Astrocyte (in vitro differentiated cells and primary cell): ENCODE measurements at regions not wholly inside any gene's neighbourhood (a gene's known extent, or its start where the extent isn't known, plus 50 kb on each side); places are given as distances from the start of the nearest gene placed in this dataset.

Experiments
- DNase-seq: peaks from one replicate; pipeline ENCODE4 v3.0.0-alpha.2; 2010; ENCODE audit warnings: low read depth
- FAIRE-seq: peaks from 2 replicates; lab custom pipeline; 2011; peaks lifted over from hg19 to GRCh38; lab: Jason Lieb, UNC
- H2AFZ ChIP-seq: 2 replicates; pipeline ENCODE4 v1.6.0; 2012; ENCODE audit warnings: low read depth, low read length, inconsistent platforms
- H3K27ac ChIP-seq: 2 replicates; pipeline ENCODE4 v1.5.1; 2011; ENCODE audit warnings: low read depth, low read length, inconsistent platforms
- H3K27me3 ChIP-seq: 2 replicates; pipeline ENCODE4 v1.6.0; 2011; ENCODE audit warnings: low read length, inconsistent platforms; ENCODE audit not compliant: insufficient read depth
- H3K36me3 ChIP-seq: 2 replicates; pipeline ENCODE4 v1.5.1; 2011; ENCODE audit warnings: low read length, inconsistent platforms; ENCODE audit not compliant: insufficient read depth
- H3K4me1 ChIP-seq: 2 replicates; pipeline ENCODE4 v1.5.1; 2011; ENCODE audit warnings: low read length, inconsistent platforms; ENCODE audit not compliant: insufficient read depth
- H3K4me2 ChIP-seq: 2 replicates; pipeline ENCODE4 v1.6.0; 2012; ENCODE audit warnings: low read length, inconsistent platforms
- H3K4me3 ChIP-seq: 2 replicates; pipeline ENCODE4 v1.5.1; 2011; ENCODE audit warnings: low read depth, mild to moderate bottlenecking, low read length, inconsistent platforms; ENCODE audit not compliant: insufficient read depth
- H3K79me2 ChIP-seq: 2 replicates; pipeline ENCODE4 v1.6.0; 2012; ENCODE audit warnings: mild to moderate bottlenecking, low read length, inconsistent platforms; ENCODE audit not compliant: insufficient read depth
- H3K9ac ChIP-seq: 2 replicates; pipeline ENCODE4 v1.6.0; 2012; ENCODE audit warnings: mild to moderate bottlenecking, low read length, inconsistent platforms
- H3K9me3 ChIP-seq: 2 replicates; pipeline ENCODE4 v1.5.1; 2012; ENCODE audit warnings: low read depth, mild to moderate bottlenecking, low read length, inconsistent platforms; ENCODE audit not compliant: insufficient read depth
- H4K20me1 ChIP-seq: 2 replicates; pipeline ENCODE4 v1.6.0; 2012; ENCODE audit warnings: low read length, inconsistent platforms; ENCODE audit not compliant: insufficient read depth
- H3K27ac Mint-ChIP-seq: one replicate; pipeline ENCODE4 v1.8.0; 2021; ENCODE audit warnings: mild to moderate bottlenecking, mixed read lengths; ENCODE audit not compliant: unreplicated experiment
- H3K27me3 Mint-ChIP-seq: one replicate; pipeline ENCODE4 v1.8.0; 2021; ENCODE audit warnings: low read depth, mixed read lengths; ENCODE audit not compliant: unreplicated experiment
- H3K36me3 Mint-ChIP-seq: one replicate; pipeline ENCODE4 v1.8.0; 2021; ENCODE audit warnings: low read depth, mixed read lengths; ENCODE audit not compliant: unreplicated experiment
- H3K4me1 Mint-ChIP-seq: one replicate; pipeline ENCODE4 v1.8.0; 2021; ENCODE audit warnings: low read depth, mixed read lengths; ENCODE audit not compliant: unreplicated experiment
- H3K4me3 Mint-ChIP-seq: one replicate; pipeline ENCODE4 v1.8.0; 2021; ENCODE audit warnings: mild to moderate bottlenecking, moderate library complexity, mixed read lengths; ENCODE audit not compliant: unreplicated experiment
- H3K9me3 Mint-ChIP-seq: one replicate; pipeline ENCODE4 v1.8.0; 2021; ENCODE audit warnings: mild to moderate bottlenecking, mixed read lengths; ENCODE audit not compliant: unreplicated experiment
- CTCF ChIP-seq: IDR thresholded peaks from 2 replicates; pipeline ENCODE4 v1.5.1; 2011; ENCODE audit warnings: low read depth, mild to moderate bottlenecking, inconsistent platforms, low read length, moderate library complexity; ENCODE audit not compliant: insufficient read depth
- EZH2 ChIP-seq: IDR thresholded peaks from 2 replicates; pipeline ENCODE4 v1.6.1; 2012; ENCODE audit warnings: mild to moderate bottlenecking, low read length, inconsistent platforms; ENCODE audit not compliant: insufficient read depth

GRCh38 chr12:116436561-116437249 is 122.5 kb upstream of the MAP1LC3B2 start:
- TF ChIP-seq EZH2 (no peak), CTCF (no peak)
- H3K9me3 Mint-ChIP-seq = no peaks in the 10 kb centered on the region

DNA sequence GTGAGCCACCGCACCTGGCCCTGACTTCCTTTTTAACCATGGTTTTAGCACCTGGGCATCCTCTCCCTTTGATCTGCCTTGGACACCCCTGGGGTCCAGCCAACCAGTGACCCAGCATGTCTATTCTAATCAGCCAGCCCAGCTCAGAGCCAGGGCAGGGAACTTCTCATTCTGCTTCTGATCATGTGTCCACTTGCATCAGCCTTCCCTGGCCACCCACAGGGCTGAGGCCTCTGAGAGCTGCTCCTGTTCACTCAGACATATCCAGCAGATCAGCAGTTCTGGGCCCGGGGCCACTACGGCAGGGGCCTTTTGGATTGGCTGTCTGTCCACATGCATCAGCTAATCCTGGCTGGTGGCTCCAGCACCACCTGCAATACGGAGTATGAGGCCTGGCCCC is 117.9 kb upstream of the MAP1LC3B2 start:
- Mint-ChIP-seq H3K4me1 (peaks cover 7% of the 10 kb centered on the region), H3K4me3 (no peak overlapping the region), H3K27ac (no peak overlapping the region), H3K27me3 (peaks cover 14% of the 10 kb centered on the region), H3K9me3 (peaks cover 4% of the 10 kb centered on the region), H3K36me3 (no peaks in the 10 kb centered on the region)
- H3K9ac ChIP-seq = no peak overlapping the region
- no peak overlapping the region for H3K4me2 ChIP-seq
- H3K27me3 ChIP-seq = no peaks in the 10 kb centered on the region
- no peak for DNase-seq
- no peaks in the 10 kb centered on the region for H3K4me1 ChIP-seq
- H2AFZ ChIP-seq = no peak overlapping the region
- no peaks in the 10 kb centered on the region for H3K79me2 ChIP-seq
- no peak overlapping the region for H3K4me3 ChIP-seq
- H3K27ac ChIP-seq = no peak overlapping the region
- no peaks in the 10 kb centered on the region for H3K9me3 ChIP-seq
- no peaks in the 10 kb centered on the region for H4K20me1 ChIP-seq
- TF ChIP-seq CTCF (no peak), EZH2 (no peak)
- no peaks in the 10 kb centered on the region for H3K36me3 ChIP-seq
- FAIRE-seq = no peak

More at GRCh38 chr12:116436561-116437249, 122.5 kb upstream of the MAP1LC3B2 start:
- H3K4me3 ChIP-seq = no peak overlapping the region
- no peak overlapping the region for H3K27ac ChIP-seq
- Mint-ChIP-seq H3K27ac (no peak overlapping the region), H3K36me3 (no peaks in the 10 kb centered on the region), H3K4me1 (peaks cover 24% of the 10 kb centered on the region), H3K4me3 (no peak overlapping the region), H3K27me3 (peaks cover 6% of the 10 kb centered on the region)
- H3K9me3 ChIP-seq = peaks cover 2% of the 10 kb centered on the region
- H4K20me1 ChIP-seq = no peaks in the 10 kb centered on the region
- DNase-seq (no peak), FAIRE-seq (no peak)
- H3K27me3 ChIP-seq = no peaks in the 10 kb centered on the region
- H3K36me3 ChIP-seq = no peaks in the 10 kb centered on the region
- H3K79me2 ChIP-seq = no peaks in the 10 kb centered on the region
- H3K4me1 ChIP-seq = peaks cover 12% of the 10 kb centered on the region
- H2AFZ ChIP-seq = no peak overlapping the region
- no peak overlapping the region for H3K9ac ChIP-seq
- H3K4me2 ChIP-seq = no peak overlapping the region

GRCh38 chr12:116442304-116442703 is 116.9 kb upstream of the MAP1LC3B2 start:
- H3K4me1 Mint-ChIP-seq = peaks cover 7% of the 10 kb centered on the region
- Histone ChIP-seq H3K4me3 (no peak overlapping the region), H3K9ac (no peak overlapping the region), H3K27ac (no peak overlapping the region), H3K27me3 (no peaks in the 10 kb centered on the region), H3K79me2 (no peaks in the 10 kb centered on the region), H3K4me1 (no peaks in the 10 kb centered on the region), H4K20me1 (no peaks in the 10 kb centered on the region), H3K9me3 (no peaks in the 10 kb centered on the region), H2AFZ (no peak overlapping the region), H3K4me2 (no peak overlapping the region), H3K36me3 (no peaks in the 10 kb centered on the region)
- peaks cover 4% of the 10 kb centered on the region for H3K9me3 Mint-ChIP-seq
- no peaks in the 10 kb centered on the region for H3K36me3 Mint-ChIP-seq
- no peak overlapping the region for H3K4me3 Mint-ChIP-seq
- no peak for TF ChIP-seq CTCF
- no peak for TF ChIP-seq EZH2
- H3K27me3 Mint-ChIP-seq = peaks cover 18% of the 10 kb centered on the region
- no peak for DNase-seq
- no peak overlapping the region for H3K27ac Mint-ChIP-seq
- no peak for FAIRE-seq
